GM21619 (cell line): ENCODE measurements at regions not wholly inside any gene's neighbourhood (a gene's known extent, or its start where the extent isn't known, plus 50 kb on each side); places are given as distances from the start of the nearest gene placed in this dataset.

Experiments
- ATAC-seq: cut with Tn5 transposase; IDR thresholded peaks from one replicate; pipeline ENCODE4 v1.9.1; 2021; ENCODE audit not compliant: unreplicated experiment

- ATAC-seq, result no peak
Measured at GRCh38 chr1:55749975-55750627, 534.9 kb upstream of the USP24 start.

- no peak for ATAC-seq
Measured at GRCh38 chr1:55747408-55747841, 532.3 kb upstream of the USP24 start.

- no peak for ATAC-seq
Measured at GRCh38 chr1:55746710-55747109, 531.5 kb upstream of the USP24 start.

GRCh38 chr1:55741516-55741915 is 526.4 kb upstream of the USP24 start:
- ATAC-seq, result no peak

GRCh38 chr1:55735106-55735505 is 519.9 kb upstream of the USP24 start:
- ATAC-seq, result no peak

- no peak for ATAC-seq
Measured at GRCh38 chr1:55726994-55727393, 511.8 kb upstream of the USP24 start.

GRCh38 chr1:55725378-55725777 is 510.2 kb upstream of the USP24 start:
- no peak for ATAC-seq

- no peak for ATAC-seq
Measured at GRCh38 chr1:55724551-55725325, 509.6 kb upstream of the USP24 start.

GRCh38 chr1:55723001-55723400 is 507.8 kb upstream of the USP24 start:
- ATAC-seq, result no peak

GRCh38 chr1:55720261-55720660 is 505.1 kb upstream of the USP24 start:
- ATAC-seq, result no peak

GRCh38 chr1:55718758-55719671 is 503.9 kb upstream of the USP24 start:
- ATAC-seq, result no peak

GRCh38 chr1:55717111-55717510 is 501.9 kb upstream of the USP24 start:
- no peak for ATAC-seq

GRCh38 chr1:55716610-55717009 is 501.4 kb upstream of the USP24 start:
- no peak for ATAC-seq

GRCh38 chr1:55716151-55716550 is 501.0 kb upstream of the USP24 start:
- ATAC-seq, result no peak

GRCh38 chr1:55714230-55714629 is 499.1 kb upstream of the USP24 start:
- no peak for ATAC-seq

GRCh38 chr1:55713516-55713915 is 498.4 kb upstream of the USP24 start:
- no peak for ATAC-seq

GRCh38 chr1:55712148-55712547 is 497.0 kb upstream of the USP24 start:
- ATAC-seq, result no peak

GRCh38 chr1:55708781-55709180 is 493.6 kb upstream of the USP24 start:
- no peak for ATAC-seq

GRCh38 chr1:55707846-55708245 is 492.7 kb upstream of the USP24 start:
- ATAC-seq, result no peak

GRCh38 chr1:55707196-55707595 is 492.0 kb upstream of the USP24 start:
- no peak for ATAC-seq

GRCh38 chr1:55706397-55706796 is 491.2 kb upstream of the USP24 start:
- ATAC-seq, result no peak
